ENCODE measurements at regions not wholly inside any gene's neighbourhood (a gene's known extent, or its start where the extent isn't known, plus 50 kb on each side); places are given as distances from the start of the nearest gene placed in this dataset.
"Not testable (repeated sequence)": the region's sequence is repeated elsewhere in the genome, so short reads cannot be mapped to it uniquely, and the experiment has no call there.

DNA sequence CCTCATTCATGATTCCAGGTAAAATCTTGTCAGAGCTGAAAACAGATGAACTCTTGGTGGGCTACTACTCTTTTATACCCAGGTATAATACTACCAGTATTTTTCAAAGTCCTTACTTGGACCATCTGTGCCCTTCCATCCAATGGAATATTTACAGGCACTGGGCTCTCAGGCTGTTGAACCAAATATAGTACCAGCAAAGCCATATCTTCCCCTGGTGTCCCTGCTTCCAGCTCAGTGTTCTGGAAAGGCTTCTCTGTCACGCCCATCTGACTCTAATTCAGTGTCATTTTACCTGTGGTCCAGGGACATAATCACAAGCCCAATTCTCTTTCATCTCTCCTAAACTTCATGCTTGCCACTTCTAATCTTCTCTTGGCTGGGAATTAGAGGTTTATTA is 119.2 kb upstream of the STK17B start:
- Mint-ChIP-seq H3K4me3 (peak overlapping the region in 1 of 4 donors; percentile 28), H3K9me3 (peaks cover 0 to 1% (median 0%) of the 10 kb centered on the region in 7 donors), H3K4me1 (peaks cover 21 to 75% (median 61%) of the 10 kb centered on the region in 4 donors), H3K27ac (peak overlapping the region in 2 of 3 donors; percentile 82 to 85), H3K27me3 (peaks cover 4% of the 10 kb centered on the region), H3K36me3 (no peaks in the 10 kb centered on the region)
- Histone ChIP-seq H3K27ac (ENCODE audit: insufficient read depth, low read length, poor library complexity, severe bottlenecking) (no peak overlapping the region), H3K27me3 (ENCODE audit: control insufficient read depth, insufficient read depth, low read length) (no peaks in the 10 kb centered on the region), H3K9me3 (ENCODE audit: control insufficient read depth in 2 of 2, low read length in 2 of 2) (no peaks in the 10 kb centered on the region), H3K4me3 (ENCODE audit: low read depth, low read length) (no peak overlapping the region), H3K36me3 (ENCODE audit: control insufficient read depth, insufficient read depth, low read length) (no peaks in the 10 kb centered on the region), H3K4me1 (ENCODE audit: control insufficient read depth, insufficient read depth, low read length, poor library complexity, severe bottlenecking) (peaks cover 46% of the 10 kb centered on the region)
- DNase-seq (no peak), ATAC-seq (ENCODE audit: low read depth in 2 of 2) (no peak)

DNA sequence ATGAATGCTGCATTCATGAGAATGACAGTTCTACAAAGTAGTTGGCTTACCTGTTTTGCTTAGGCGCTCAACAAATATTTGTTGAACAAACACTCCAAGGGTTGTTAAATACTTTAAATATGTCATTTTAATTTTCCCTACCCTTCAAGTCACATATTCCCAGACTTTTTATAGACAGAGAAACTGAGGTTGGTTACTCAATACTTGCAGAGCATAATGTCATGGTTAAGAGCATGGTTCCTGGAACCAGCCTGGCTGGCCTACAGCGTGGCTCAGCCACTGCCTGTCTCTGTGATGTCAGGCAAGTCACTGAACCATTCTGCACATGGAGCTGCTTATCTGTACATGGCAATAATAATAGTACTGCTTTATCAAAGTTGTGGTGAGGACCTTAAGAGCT is 120.0 kb upstream of the STK17B start:
- DNase-seq = peak in 1 of 3 donors; percentile 47
- no peaks in the 10 kb centered on the region for H3K36me3 Mint-ChIP-seq
- peaks cover 0 to 1% (median 0%) of the 10 kb centered on the region in 7 donors for H3K9me3 Mint-ChIP-seq
- H3K4me1 Mint-ChIP-seq = peaks cover 22 to 71% (median 57%) of the 10 kb centered on the region in 4 donors
- ATAC-seq (ENCODE audit: low read depth in 2 of 2) = peak; percentile 30 to 35
- no peaks in the 10 kb centered on the region for H3K27me3 ChIP-seq (ENCODE audit: control insufficient read depth, insufficient read depth, low read length)
- no peak overlapping the region for H3K4me3 ChIP-seq (ENCODE audit: low read depth, low read length)
- H3K27ac Mint-ChIP-seq = peak overlapping the region in 2 of 3 donors; percentile 7 to 85
- peaks cover 4% of the 10 kb centered on the region for H3K27me3 Mint-ChIP-seq
- no peaks in the 10 kb centered on the region for H3K36me3 ChIP-seq (ENCODE audit: control insufficient read depth, insufficient read depth, low read length)
- no peak overlapping the region for H3K27ac ChIP-seq (ENCODE audit: insufficient read depth, low read length, poor library complexity, severe bottlenecking)
- peaks cover 46% of the 10 kb centered on the region for H3K4me1 ChIP-seq (ENCODE audit: control insufficient read depth, insufficient read depth, low read length, poor library complexity, severe bottlenecking)
- no peaks in the 10 kb centered on the region for H3K9me3 ChIP-seq (ENCODE audit: control insufficient read depth in 2 of 2, low read length in 2 of 2)
- peak overlapping the region in 1 of 4 donors; percentile 14 for H3K4me3 Mint-ChIP-seq

DNA sequence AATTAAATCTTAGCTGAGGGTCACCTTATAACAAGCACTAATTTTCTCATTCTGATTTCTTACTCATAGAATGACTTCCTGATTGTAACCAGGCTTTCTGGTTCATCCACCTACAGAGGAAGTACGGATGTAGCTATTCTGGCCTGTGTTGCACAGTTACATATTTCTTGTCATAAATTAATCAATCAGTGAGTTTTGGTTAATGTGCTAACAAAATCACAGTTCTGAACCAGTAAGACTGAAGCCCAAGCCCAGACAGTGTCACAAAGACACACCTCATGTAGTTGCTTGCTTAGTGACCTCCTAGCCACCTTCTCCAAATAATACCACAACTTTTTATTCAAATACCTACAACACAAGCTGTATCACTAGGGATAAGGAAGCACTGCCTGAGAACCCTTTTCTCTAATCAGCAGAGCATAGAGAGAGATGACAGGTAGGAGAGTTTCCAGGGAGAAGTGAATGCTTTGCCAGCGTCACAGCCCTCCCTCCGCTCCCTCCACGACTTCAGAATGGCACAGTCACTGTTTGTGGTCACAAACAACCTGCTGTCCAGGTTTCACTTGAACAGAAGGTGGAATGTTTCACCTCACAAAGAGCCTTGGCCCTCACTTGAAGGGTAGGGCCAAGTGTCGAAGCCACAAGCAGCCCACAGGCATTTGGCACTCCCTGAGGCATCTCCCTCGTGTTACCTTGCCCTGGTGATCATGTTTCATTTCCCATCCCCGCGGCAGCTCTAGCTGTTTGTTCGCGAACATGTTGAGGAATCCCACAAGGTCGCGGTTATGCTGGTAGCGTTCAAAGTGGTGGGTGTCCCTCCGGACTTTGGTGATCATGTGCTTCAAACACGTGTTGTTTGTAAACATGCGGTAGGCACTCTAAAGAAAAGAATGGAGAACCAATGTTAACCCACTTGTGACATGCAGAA is 120.8 kb upstream of the STK17B start:
- H3K27ac Mint-ChIP-seq = peak overlapping the region; percentile 28 to 85 (median 69)
- Histone ChIP-seq H3K9me3 (ENCODE audit: control insufficient read depth in 2 of 2, low read length in 2 of 2) (no peaks in the 10 kb centered on the region), H3K36me3 (ENCODE audit: control insufficient read depth, insufficient read depth, low read length) (no peaks in the 10 kb centered on the region), H3K4me1 (ENCODE audit: control insufficient read depth, insufficient read depth, low read length, poor library complexity, severe bottlenecking) (peaks cover 46% of the 10 kb centered on the region), H3K27ac (ENCODE audit: insufficient read depth, low read length, poor library complexity, severe bottlenecking) (no peak overlapping the region), H3K27me3 (ENCODE audit: control insufficient read depth, insufficient read depth, low read length) (no peaks in the 10 kb centered on the region), H3K4me3 (ENCODE audit: low read depth, low read length) (no peak overlapping the region)
- H3K4me1 Mint-ChIP-seq = peaks cover 22 to 63% (median 52%) of the 10 kb centered on the region in 4 donors
- peak in 1 of 3 donors; percentile 56 for DNase-seq
- H3K4me3 Mint-ChIP-seq = peak overlapping the region in 2 of 4 donors; percentile 14 to 40
- H3K27me3 Mint-ChIP-seq = peaks cover 4% of the 10 kb centered on the region
- H3K36me3 Mint-ChIP-seq = no peaks in the 10 kb centered on the region
- peaks cover 0 to 1% (median 0%) of the 10 kb centered on the region in 7 donors for H3K9me3 Mint-ChIP-seq
- ATAC-seq (ENCODE audit: low read depth in 2 of 2) = peak; percentile 40 to 55

DNA sequence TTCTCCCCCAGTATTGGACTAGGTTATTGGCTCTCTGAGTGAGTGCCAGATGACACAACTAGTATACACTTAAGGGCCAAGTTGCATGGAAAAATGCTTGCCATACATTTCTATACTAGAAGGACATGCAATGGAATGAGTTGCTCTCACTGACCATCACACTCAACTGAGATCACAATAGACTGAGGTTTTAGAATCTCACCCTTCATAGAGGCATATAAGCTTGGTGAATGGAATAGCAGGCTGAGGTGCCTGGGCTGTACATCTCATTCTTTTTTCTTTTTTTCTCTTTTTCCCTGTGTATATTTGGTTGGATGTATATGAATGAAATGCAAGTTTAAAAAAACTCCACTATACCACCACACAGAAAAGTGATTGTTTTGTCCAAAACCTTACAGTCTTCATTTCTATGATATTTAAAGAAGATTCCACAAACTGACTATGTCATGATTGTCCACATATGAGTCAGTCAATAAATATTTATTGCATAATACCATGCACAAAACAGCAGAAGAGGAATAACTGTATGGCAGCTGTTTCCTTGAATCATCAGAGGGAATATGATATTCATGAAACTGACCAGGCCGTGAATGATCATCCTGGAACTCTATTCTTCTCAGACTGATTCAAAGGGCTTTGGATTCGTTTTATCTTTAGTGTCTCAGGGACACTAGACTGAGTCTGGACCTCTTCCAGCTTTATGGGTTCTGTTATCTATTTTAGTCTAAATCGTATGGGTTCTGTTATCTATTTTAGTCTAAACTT is 122.6 kb upstream of the STK17B start:
- Mint-ChIP-seq H3K4me1 (peaks cover 14 to 46% (median 40%) of the 10 kb centered on the region in 4 donors), H3K4me3 (no peak overlapping the region)

DNA sequence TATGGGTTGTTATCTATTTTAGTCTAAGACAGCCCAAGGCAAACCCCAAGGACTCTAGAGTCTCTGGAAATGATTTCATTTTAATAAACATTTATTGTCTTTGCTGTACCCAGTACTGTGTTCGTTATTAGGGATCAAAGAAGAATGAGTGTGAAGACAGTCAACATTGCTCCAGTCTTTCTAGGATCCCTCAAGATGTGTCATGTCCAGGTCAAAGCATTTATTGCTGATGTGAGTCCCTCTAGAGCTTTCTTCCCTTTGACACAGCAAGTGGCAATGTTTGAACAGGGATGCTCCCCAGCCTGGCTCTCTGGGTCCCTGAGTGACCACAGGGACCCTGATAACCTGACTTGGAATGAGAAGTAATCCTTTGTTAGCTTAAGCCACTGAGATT is 123.1 kb upstream of the STK17B start:
- no peaks in the 10 kb centered on the region for H3K9me3 Mint-ChIP-seq
- DNase-seq = no peak
- H3K36me3 ChIP-seq (ENCODE audit: control insufficient read depth, insufficient read depth, low read length) = no peaks in the 10 kb centered on the region
- H3K9me3 ChIP-seq (ENCODE audit: control insufficient read depth in 2 of 2, low read length in 2 of 2) = no peaks in the 10 kb centered on the region
- H3K27ac Mint-ChIP-seq = peak overlapping the region in 1 of 3 donors; percentile 28
- H3K27ac ChIP-seq (ENCODE audit: insufficient read depth, low read length, poor library complexity, severe bottlenecking) = no peak overlapping the region
- no peaks in the 10 kb centered on the region for H3K27me3 Mint-ChIP-seq
- ATAC-seq (ENCODE audit: low read depth in 2 of 2) = no peak
- no peak overlapping the region for H3K4me3 Mint-ChIP-seq
- no peaks in the 10 kb centered on the region for H3K36me3 Mint-ChIP-seq
- H3K4me3 ChIP-seq (ENCODE audit: low read depth, low read length) = no peak overlapping the region
- peaks cover 12 to 41% (median 35%) of the 10 kb centered on the region in 4 donors for H3K4me1 Mint-ChIP-seq
- H3K27me3 ChIP-seq (ENCODE audit: control insufficient read depth, insufficient read depth, low read length) = no peaks in the 10 kb centered on the region
- peaks cover 26% of the 10 kb centered on the region for H3K4me1 ChIP-seq (ENCODE audit: control insufficient read depth, insufficient read depth, low read length, poor library complexity, severe bottlenecking)

More for the DNA sequence above, 122.6 kb upstream of the STK17B start:
- H3K27ac ChIP-seq (ENCODE audit: insufficient read depth, low read length, poor library complexity, severe bottlenecking) = no peak overlapping the region
- no peaks in the 10 kb centered on the region for H3K9me3 ChIP-seq (ENCODE audit: control insufficient read depth in 2 of 2, low read length in 2 of 2)
- DNase-seq (no peak), ATAC-seq (ENCODE audit: low read depth in 2 of 2) (no peak)
- no peaks in the 10 kb centered on the region for H3K36me3 ChIP-seq (ENCODE audit: control insufficient read depth, insufficient read depth, low read length)
- H3K4me1 ChIP-seq (ENCODE audit: control insufficient read depth, insufficient read depth, low read length, poor library complexity, severe bottlenecking) = peaks cover 32% of the 10 kb centered on the region
- Mint-ChIP-seq H3K36me3 (no peaks in the 10 kb centered on the region), H3K27me3 (no peaks in the 10 kb centered on the region), H3K9me3 (no peaks in the 10 kb centered on the region), H3K27ac (peak overlapping the region in 1 of 3 donors; percentile 28)
- H3K27me3 ChIP-seq (ENCODE audit: control insufficient read depth, insufficient read depth, low read length) = no peaks in the 10 kb centered on the region
- no peak overlapping the region for H3K4me3 ChIP-seq (ENCODE audit: low read depth, low read length)

DNA sequence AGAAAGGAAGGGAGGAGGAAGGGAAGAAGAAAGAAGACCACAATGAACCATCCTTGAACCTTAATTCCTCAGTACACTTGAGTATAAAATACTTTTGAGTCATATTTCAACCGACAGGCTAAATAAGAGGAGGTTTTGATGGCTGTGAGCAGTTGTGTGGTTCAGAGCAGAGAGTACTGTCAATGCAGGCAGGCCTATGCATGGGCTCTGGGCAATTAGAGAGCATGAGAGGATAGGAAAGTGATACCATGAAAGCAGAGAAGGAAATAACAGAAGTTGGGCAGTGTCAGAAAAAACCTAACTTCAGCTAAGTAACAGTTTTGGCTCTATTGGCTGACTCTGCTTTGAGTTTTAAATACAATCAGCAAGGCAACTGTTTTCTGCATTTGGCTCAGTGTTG is 123.6 kb upstream of the STK17B start:
- no peak overlapping the region for H3K27ac ChIP-seq (ENCODE audit: insufficient read depth, low read length, poor library complexity, severe bottlenecking)
- Mint-ChIP-seq H3K4me1 (peaks cover 9 to 36% (median 30%) of the 10 kb centered on the region in 4 donors), H3K9me3 (no peaks in the 10 kb centered on the region), H3K27me3 (no peaks in the 10 kb centered on the region), H3K4me3 (no peak overlapping the region), H3K36me3 (no peaks in the 10 kb centered on the region), H3K27ac (peak overlapping the region in 2 of 3 donors; percentile 21 to 28)
- H3K27me3 ChIP-seq (ENCODE audit: control insufficient read depth, insufficient read depth, low read length) = no peaks in the 10 kb centered on the region
- ATAC-seq (ENCODE audit: low read depth in 2 of 2) = no peak
- no peaks in the 10 kb centered on the region for H3K36me3 ChIP-seq (ENCODE audit: control insufficient read depth, insufficient read depth, low read length)
- H3K4me3 ChIP-seq (ENCODE audit: low read depth, low read length) = no peak overlapping the region
- H3K4me1 ChIP-seq (ENCODE audit: control insufficient read depth, insufficient read depth, low read length, poor library complexity, severe bottlenecking) = peaks cover 21% of the 10 kb centered on the region
- peak in 1 of 3 donors; percentile 35 for DNase-seq
- H3K9me3 ChIP-seq (ENCODE audit: control insufficient read depth in 2 of 2, low read length in 2 of 2) = no peaks in the 10 kb centered on the region

DNA sequence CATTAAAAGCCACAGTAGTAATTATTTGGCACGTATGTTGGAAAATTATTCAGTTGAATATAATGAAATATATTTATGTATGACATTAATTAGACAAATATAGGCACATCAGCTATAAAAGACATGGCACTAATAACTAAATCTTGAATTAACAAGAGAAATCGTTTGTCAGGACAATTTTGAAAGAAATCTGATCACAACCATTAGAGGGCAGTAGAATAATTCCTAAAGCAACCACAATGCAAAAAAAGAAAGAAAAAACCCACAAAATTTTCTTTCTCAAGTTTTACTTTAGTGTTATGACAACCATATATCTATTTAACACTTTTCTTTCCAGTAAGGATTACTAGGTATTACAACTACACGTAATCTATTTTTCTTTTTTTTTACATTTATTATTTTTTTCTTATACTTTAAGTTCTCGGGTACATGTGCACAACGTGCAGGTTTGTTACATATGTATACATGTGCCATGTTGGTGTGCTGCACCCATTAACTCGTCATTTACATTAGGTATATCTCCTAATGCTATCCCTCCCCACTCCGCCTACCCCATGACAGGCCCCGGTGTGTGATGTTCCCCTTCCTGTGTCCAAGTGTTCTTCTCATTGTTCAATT is 126.8 kb upstream of the STK17B start:
- not testable (repeated sequence) for H3K4me1 ChIP-seq (ENCODE audit: control insufficient read depth, insufficient read depth, low read length, poor library complexity, severe bottlenecking); H3K27ac Mint-ChIP-seq; H3K36me3 Mint-ChIP-seq; H3K9me3 Mint-ChIP-seq; H3K4me1 Mint-ChIP-seq; H3K4me3 ChIP-seq (ENCODE audit: low read depth, low read length); H3K9me3 ChIP-seq (ENCODE audit: control insufficient read depth in 2 of 2, low read length in 2 of 2); ATAC-seq (ENCODE audit: low read depth in 2 of 2); H3K27me3 Mint-ChIP-seq; H3K4me3 Mint-ChIP-seq; H3K27ac ChIP-seq (ENCODE audit: insufficient read depth, low read length, poor library complexity, severe bottlenecking); H3K36me3 ChIP-seq (ENCODE audit: control insufficient read depth, insufficient read depth, low read length); H3K27me3 ChIP-seq (ENCODE audit: control insufficient read depth, insufficient read depth, low read length)
- peak in 1 of 3 donors; percentile 51 for DNase-seq
